HG02885 (cell line): ENCODE measurements at regions not wholly inside any gene's neighbourhood (a gene's known extent, or its start where the extent isn't known, plus 50 kb on each side); places are given as distances from the start of the nearest gene placed in this dataset.
"Not testable (repeated sequence)": the region's sequence is repeated elsewhere in the genome, so short reads cannot be mapped to it uniquely, and the experiment has no call there.

Experiments used
- ATAC-seq: cut with Tn5 transposase; IDR thresholded peaks from one replicate; pipeline ENCODE4 v1.9.1; 2021; ENCODE audit warnings: mild to moderate bottlenecking; ENCODE audit not compliant: unreplicated experiment, poor library complexity

GRCh38 chr1:164456272-164456671 is 102.7 kb upstream of the PBX1 start:
- no peak for ATAC-seq

GRCh38 chr1:164459176-164459575 is 99.8 kb upstream of the PBX1 start:
- not testable (repeated sequence) for ATAC-seq

GRCh38 chr1:164466001-164466421 is 93.0 kb upstream of the PBX1 start:
- ATAC-seq: no peak

GRCh38 chr1:164466429-164466828 is 92.6 kb upstream of the PBX1 start:
- no peak for ATAC-seq

- ATAC-seq: no peak
Measured at GRCh38 chr1:164470996-164471395, 88.0 kb upstream of the PBX1 start.

- ATAC-seq: no peak
Measured at GRCh38 chr1:164472841-164473240, 86.1 kb upstream of the PBX1 start.

- no peak for ATAC-seq
Measured at GRCh38 chr1:164473544-164473943, 85.4 kb upstream of the PBX1 start.

GRCh38 chr1:164475834-164476233 is 83.2 kb upstream of the PBX1 start:
- no peak for ATAC-seq

- ATAC-seq: no peak
Measured at GRCh38 chr1:164477343-164477742, 81.6 kb upstream of the PBX1 start.

GRCh38 chr1:164479242-164479641 is 79.7 kb upstream of the PBX1 start:
- no peak for ATAC-seq

GRCh38 chr1:164480285-164480907 is 78.6 kb upstream of the PBX1 start:
- ATAC-seq: no peak

- ATAC-seq: no peak
Measured at GRCh38 chr1:164495905-164496304, 63.1 kb upstream of the PBX1 start.

- no peak for ATAC-seq
Measured at GRCh38 chr1:164498792-164499191, 60.2 kb upstream of the PBX1 start.

- ATAC-seq: no peak
Measured at GRCh38 chr1:164504749-164505148, 54.2 kb upstream of the PBX1 start.
